ENCODE measurements at regions not wholly inside any gene's neighbourhood (a gene's known extent, or its start where the extent isn't known, plus 50 kb on each side); places are given as distances from the start of the nearest gene placed in this dataset.

- Histone ChIP-seq H3K9ac (ENCODE audit: control insufficient read depth, insufficient read depth, low read length) (no peak overlapping the region), H3K4me2 (ENCODE audit: control insufficient read depth, insufficient read depth) (no peak overlapping the region), H3K9me3 (replicated peaks; ENCODE audit: control insufficient read depth, insufficient read depth, low read length) (no peaks in the 10 kb centered on the region), H3K27ac (ENCODE audit: control insufficient read depth, insufficient read depth) (no peak overlapping the region), H3K4me1 (ENCODE audit: control insufficient read depth, insufficient read depth, low read length) (no peaks in the 10 kb centered on the region), H3K79me2 (ENCODE audit: control insufficient read depth, insufficient read depth, low read length) (no peaks in the 10 kb centered on the region), H3K27me3 (replicated peaks in 1 of 2; ENCODE audit: control insufficient read depth in 2 of 2, insufficient read depth in 2 of 2, low read length in 1 of 2) (peaks cover 0 to 2% of the 10 kb centered on the region in 2 experiments; a peak in 1 of 4 replicates), H3K36me3 (ENCODE audit: control insufficient read depth in 2 of 2, insufficient read depth in 2 of 2, low read length in 1 of 2) (no peaks in the 10 kb centered on the region), H2AFZ (ENCODE audit: control insufficient read depth, low read depth, low read length) (no peak overlapping the region), H4K20me1 (ENCODE audit: control insufficient read depth, insufficient read depth) (no peaks in the 10 kb centered on the region), H3K4me3 (no peak overlapping the region)
- ChIA-PET SMC1A (ENCODE audit: uncharacterized antibody, unreplicated experiment) (interaction anchor here (0.6 kb wide), 1 partner anchor 347 kb away, joined by 3 read pairs; no protein-coding TSS in a partner anchor), CTCF (no interaction called here), RAD21 (ENCODE audit: unreplicated experiment) (no interaction called here), POLR2A (no interaction called here)
- no peak for FAIRE-seq
- WGBS (ENCODE audit: insufficient coverage, insufficient replicate concordance, low lambda C conversion rate, missing lambda C conversion rate): 33% methylated on average over 3 of the region's 3 CpGs
- no peak for ATAC-seq
- in situ Hi-C loops (cut with MboI) (no loop called here), intact Hi-C loops (cut with micrococcal nuclease; ENCODE audit: unreplicated experiment) (no loop called here)
- DNase-seq (ENCODE audit: low read depth, low spot score): no peak
- no TSS peak for BruUV-seq (replicated peaks)
- TF ChIP-seq PAX5 (IDR thresholded peaks at IDR 0.05; ENCODE audit: borderline replicate concordance, low read depth, low read length): no peak
- TF ChIP-seq ASH2L (IDR thresholded peaks at IDR 0.05; ENCODE audit: borderline replicate concordance, low read depth): no peak
- TF ChIP-seq MEF2B (IDR thresholded peaks at IDR 0.05; ENCODE audit: partially characterized antibody, poor library complexity, severe bottlenecking): no peak
- no peak for TF ChIP-seq RBBP5 (conservative IDR thresholded peaks at IDR 0.05)
- no peak for TF ChIP-seq TCF7 (IDR thresholded peaks at IDR 0.05; ENCODE audit: borderline replicate concordance)
- no peak for TF ChIP-seq CHD4 (IDR thresholded peaks at IDR 0.05)
- no peak for TF ChIP-seq RAD21 (IDR thresholded peaks at IDR 0.05; ENCODE audit: insufficient read depth, low read depth, low read length)
- no peak for TF ChIP-seq TCF12 (IDR thresholded peaks at IDR 0.05; ENCODE audit: low read depth, low read length)
- TF ChIP-seq SMC3 (IDR thresholded peaks at IDR 0.05; ENCODE audit: borderline replicate concordance, low read length): no peak
- no peak for TF ChIP-seq BCL3 (IDR thresholded peaks at IDR 0.05; ENCODE audit: borderline replicate concordance, insufficient read depth, low read depth, low read length, poor library complexity, severe bottlenecking)
- no peak for TF ChIP-seq ATF2 (IDR thresholded peaks at IDR 0.05; ENCODE audit: low read length)
- TF ChIP-seq IRF3 (IDR thresholded peaks at IDR 0.05): no peak
- TF ChIP-seq HDAC2 (IDR thresholded peaks at IDR 0.05): no peak
- TF ChIP-seq POLR2A (IDR thresholded peaks at IDR 0.05; ENCODE audit: low read depth, low read length): no peak
- no peak for TF ChIP-seq NRF1 (conservative IDR thresholded peaks at IDR 0.05; ENCODE audit: low read depth, low read length)
- no peak for TF ChIP-seq PAX8 (IDR thresholded peaks at IDR 0.05)
- TF ChIP-seq SRF (IDR thresholded peaks at IDR 0.05; ENCODE audit: low read depth in 2 of 2, low read length in 2 of 2): no peak
- no peak for TF ChIP-seq SIN3A (IDR thresholded peaks at IDR 0.05; ENCODE audit: low read depth, low read length)
- TF ChIP-seq RB1 (IDR thresholded peaks at IDR 0.05; ENCODE audit: borderline replicate concordance): no peak
- TF ChIP-seq NR2C1 (IDR thresholded peaks at IDR 0.05): no peak
Observed at GRCh38 chr9:3742586-3742985, 216.8 kb upstream of the RFX3 start.
